ENCODE measurements at regions not wholly inside any gene's neighbourhood (a gene's known extent, or its start where the extent isn't known, plus 50 kb on each side); places are given as distances from the start of the nearest gene placed in this dataset.
"Not testable (repeated sequence)": the region's sequence is repeated elsewhere in the genome, so short reads cannot be mapped to it uniquely, and the experiment has no call there.

GRCh38 chr6:21785164-21785563 lies 191.6 kb downstream of the SOX4 start:
- no peak for DNase-seq (ENCODE audit: extremely low spot score)
- ChIA-PET POLR2A (no interaction called here), CTCF (no interaction called here)
- no peak for TF ChIP-seq CTCF (IDR thresholded peaks at IDR 0.05; ENCODE audit: control extremely low read depth, extremely low read depth, low read depth, missing control alignments)

DNA sequence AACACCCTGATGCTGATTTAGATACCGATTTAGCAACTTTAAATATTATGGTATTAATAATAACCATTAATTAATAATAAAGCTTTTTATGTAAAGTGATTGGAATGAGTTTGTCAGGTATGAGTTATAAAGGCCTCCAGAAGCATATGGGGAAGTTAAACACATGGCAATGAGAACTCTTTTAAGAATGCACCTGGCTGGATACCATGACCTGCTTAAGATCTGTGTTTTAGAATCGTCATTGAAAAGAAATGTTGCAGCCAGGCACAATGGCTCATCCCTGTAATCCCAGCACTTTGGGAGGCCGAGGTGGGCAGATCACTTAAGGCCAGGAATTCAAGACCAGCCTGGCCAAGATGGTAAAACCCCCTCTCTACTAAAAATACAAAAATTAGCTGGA lies 197.5 kb downstream of the SOX4 start:
- ChIA-PET POLR2A (no interaction called here), CTCF (no interaction called here)

GRCh38 chr6:21791581-21791980 lies 198.0 kb downstream of the SOX4 start:
- ChIA-PET POLR2A (no interaction called here), CTCF (interaction anchor here (0.9 to 1.1 kb wide), 2 partner anchors 13 to 49 kb away, joined by 3 to 4 read pairs; no protein-coding TSS in a partner anchor)
- DNase-seq (ENCODE audit: extremely low spot score) = no peak
- no peak for TF ChIP-seq CTCF (IDR thresholded peaks at IDR 0.05; ENCODE audit: control extremely low read depth, extremely low read depth, low read depth, missing control alignments)

More for the DNA sequence above, 197.5 kb downstream of the SOX4 start:
- no peak for TF ChIP-seq CTCF (IDR thresholded peaks at IDR 0.05; ENCODE audit: control extremely low read depth, extremely low read depth, low read depth, missing control alignments)
- DNase-seq (ENCODE audit: extremely low spot score) = no peak

DNA sequence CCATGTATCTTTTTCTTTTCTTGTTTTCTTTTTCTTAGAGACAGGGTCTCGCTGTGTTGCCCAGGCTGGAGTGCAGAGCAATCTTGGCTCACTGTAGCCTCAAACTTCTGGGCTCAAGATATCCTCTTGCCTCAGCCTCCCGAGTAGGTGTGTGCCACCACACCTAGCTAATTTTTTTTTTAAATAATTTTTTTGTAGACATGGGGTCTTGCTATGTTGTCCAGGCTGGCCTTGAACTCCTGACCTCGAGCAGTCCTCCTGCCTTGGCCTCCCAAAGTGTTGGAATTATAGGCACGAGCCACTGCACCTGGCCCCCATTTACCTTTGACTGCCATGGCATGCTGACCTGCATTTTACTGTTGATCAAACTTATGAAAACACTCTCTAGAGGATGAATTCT lies 198.6 kb downstream of the SOX4 start:
- DNase-seq (ENCODE audit: extremely low spot score) = no peak
- ChIA-PET CTCF (interaction anchor here (0.9 to 1.1 kb wide), 2 partner anchors 13 to 50 kb away, joined by 3 to 4 read pairs; no protein-coding TSS in a partner anchor), POLR2A (no interaction called here)
- TF ChIP-seq CTCF (IDR thresholded peaks at IDR 0.05; ENCODE audit: control extremely low read depth, extremely low read depth, low read depth, missing control alignments) = no peak

- CTCF ChIA-PET; POLR2A ChIA-PET; DNase-seq (ENCODE audit: extremely low spot score): not testable (repeated sequence)
These were observed 203.4 kb downstream of the SOX4 start for GRCh38 chr6:21796979-21797378.

- no peak for DNase-seq (ENCODE audit: extremely low spot score)
- POLR2A ChIA-PET = no interaction called here
- no peak for TF ChIP-seq CTCF (IDR thresholded peaks at IDR 0.05; ENCODE audit: control extremely low read depth, extremely low read depth, low read depth, missing control alignments)
- CTCF ChIA-PET = no interaction called here
These were observed 204.9 kb downstream of the SOX4 start for GRCh38 chr6:21798468-21798867.

DNA sequence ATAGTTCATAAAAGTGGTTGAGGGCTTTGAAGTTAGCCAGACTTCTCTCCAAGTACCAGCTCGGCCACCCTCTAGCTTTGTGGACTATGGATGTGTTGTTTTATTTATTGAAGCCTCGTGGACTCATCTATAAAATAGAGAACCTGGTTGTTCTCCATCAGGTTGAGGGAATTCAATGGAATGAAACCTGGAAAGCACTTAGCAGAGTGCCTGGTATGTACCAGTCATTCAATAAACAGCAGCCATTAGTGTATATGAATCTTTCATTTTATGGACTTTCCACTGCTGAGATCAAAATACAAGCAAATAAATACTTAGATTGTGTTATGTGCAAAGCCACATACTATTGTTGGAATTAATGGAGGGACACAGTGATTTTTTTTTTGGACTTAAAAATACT lies 206.8 kb downstream of the SOX4 start:
- POLR2A ChIA-PET = no interaction called here

More for the DNA sequence above, 206.8 kb downstream of the SOX4 start:
- no peak for DNase-seq (ENCODE audit: extremely low spot score)
- CTCF ChIA-PET = no interaction called here
- no peak for TF ChIP-seq CTCF (IDR thresholded peaks at IDR 0.05; ENCODE audit: control extremely low read depth, extremely low read depth, low read depth, missing control alignments)
